ENCODE measurements at regions not wholly inside any gene's neighbourhood (a gene's known extent, or its start where the extent isn't known, plus 50 kb on each side); places are given as distances from the start of the nearest gene placed in this dataset.
"Not testable (repeated sequence)": the region's sequence is repeated elsewhere in the genome, so short reads cannot be mapped to it uniquely, and the experiment has no call there.

- peaks cover 8% of the 10 kb centered on the region for H3K4me1 ChIP-seq (ENCODE audit: control insufficient read depth, low read depth, low read length)
- H3K27ac ChIP-seq (ENCODE audit: low read length) = no peak overlapping the region
- no peak overlapping the region for H3K9ac ChIP-seq (ENCODE audit: low read length)
- no peaks in the 10 kb centered on the region for H3K27me3 ChIP-seq (ENCODE audit: control insufficient read depth, insufficient read depth, low read length)
- no peak overlapping the region for H3K4me3 ChIP-seq (ENCODE audit: low read length)
- no peaks in the 10 kb centered on the region for H3K36me3 ChIP-seq (ENCODE audit: control insufficient read depth, low read depth, low read length)
- H3K9me3 ChIP-seq (ENCODE audit: control insufficient read depth, low read depth, low read length) = no peaks in the 10 kb centered on the region
These were observed 124.7 kb upstream of the SPATS2L start for GRCh38 chr2:200181755-200182154.

- no peak overlapping the region for H3K9ac ChIP-seq (ENCODE audit: low read length)
- peaks cover 8% of the 10 kb centered on the region for H3K4me1 ChIP-seq (ENCODE audit: control insufficient read depth, low read depth, low read length)
- no peaks in the 10 kb centered on the region for H3K36me3 ChIP-seq (ENCODE audit: control insufficient read depth, low read depth, low read length)
These were observed 121.5 kb upstream of the SPATS2L start for GRCh38 chr2:200184748-200185627.

GRCh38 chr2:200185628-200186000 is 120.9 kb upstream of the SPATS2L start:
- H3K9ac ChIP-seq (ENCODE audit: low read length) = no peak overlapping the region
- no peaks in the 10 kb centered on the region for H3K36me3 ChIP-seq (ENCODE audit: control insufficient read depth, low read depth, low read length)
- H3K4me3 ChIP-seq (ENCODE audit: low read length) = no peak overlapping the region
- no peaks in the 10 kb centered on the region for H3K9me3 ChIP-seq (ENCODE audit: control insufficient read depth, low read depth, low read length)
- H3K4me1 ChIP-seq (ENCODE audit: control insufficient read depth, low read depth, low read length) = peaks cover 8% of the 10 kb centered on the region
- no peak overlapping the region for H3K27ac ChIP-seq (ENCODE audit: low read length)
- H3K27me3 ChIP-seq (ENCODE audit: control insufficient read depth, insufficient read depth, low read length) = no peaks in the 10 kb centered on the region

More at GRCh38 chr2:200184748-200185627, 121.5 kb upstream of the SPATS2L start:
- Histone ChIP-seq H3K27ac (ENCODE audit: low read length) (no peak overlapping the region), H3K27me3 (ENCODE audit: control insufficient read depth, insufficient read depth, low read length) (no peaks in the 10 kb centered on the region), H3K9me3 (ENCODE audit: control insufficient read depth, low read depth, low read length) (no peaks in the 10 kb centered on the region), H3K4me3 (ENCODE audit: low read length) (no peak overlapping the region)

GRCh38 chr2:200186002-200186401 is 120.5 kb upstream of the SPATS2L start:
- Histone ChIP-seq H3K4me1 (ENCODE audit: control insufficient read depth, low read depth, low read length) (peaks cover 8% of the 10 kb centered on the region), H3K9me3 (ENCODE audit: control insufficient read depth, low read depth, low read length) (no peaks in the 10 kb centered on the region), H3K27me3 (ENCODE audit: control insufficient read depth, insufficient read depth, low read length) (no peaks in the 10 kb centered on the region), H3K9ac (ENCODE audit: low read length) (no peak overlapping the region), H3K4me3 (ENCODE audit: low read length) (no peak overlapping the region), H3K27ac (ENCODE audit: low read length) (no peak overlapping the region), H3K36me3 (ENCODE audit: control insufficient read depth, low read depth, low read length) (no peaks in the 10 kb centered on the region)

GRCh38 chr2:200188876-200189275 is 117.6 kb upstream of the SPATS2L start:
- H3K9me3 ChIP-seq (ENCODE audit: control insufficient read depth, low read depth, low read length) = no peaks in the 10 kb centered on the region
- no peak overlapping the region for H3K4me3 ChIP-seq (ENCODE audit: low read length)
- H3K4me1 ChIP-seq (ENCODE audit: control insufficient read depth, low read depth, low read length) = peaks cover 8% of the 10 kb centered on the region
- no peaks in the 10 kb centered on the region for H3K27me3 ChIP-seq (ENCODE audit: control insufficient read depth, insufficient read depth, low read length)
- H3K36me3 ChIP-seq (ENCODE audit: control insufficient read depth, low read depth, low read length) = no peaks in the 10 kb centered on the region
- no peak overlapping the region for H3K27ac ChIP-seq (ENCODE audit: low read length)
- H3K9ac ChIP-seq (ENCODE audit: low read length) = no peak overlapping the region

- no peak overlapping the region for H3K9ac ChIP-seq (ENCODE audit: low read length)
- no peaks in the 10 kb centered on the region for H3K9me3 ChIP-seq (ENCODE audit: control insufficient read depth, low read depth, low read length)
- peaks cover 7% of the 10 kb centered on the region for H3K4me1 ChIP-seq (ENCODE audit: control insufficient read depth, low read depth, low read length)
- H3K27me3 ChIP-seq (ENCODE audit: control insufficient read depth, insufficient read depth, low read length) = no peaks in the 10 kb centered on the region
- no peak overlapping the region for H3K4me3 ChIP-seq (ENCODE audit: low read length)
- no peak overlapping the region for H3K27ac ChIP-seq (ENCODE audit: low read length)
- no peaks in the 10 kb centered on the region for H3K36me3 ChIP-seq (ENCODE audit: control insufficient read depth, low read depth, low read length)
These were observed 116.5 kb upstream of the SPATS2L start for GRCh38 chr2:200189964-200190363.

GRCh38 chr2:200193331-200193730 is 113.2 kb upstream of the SPATS2L start:
- H3K27me3 ChIP-seq (ENCODE audit: control insufficient read depth, insufficient read depth, low read length) = no peaks in the 10 kb centered on the region
- H3K27ac ChIP-seq (ENCODE audit: low read length) = no peak overlapping the region
- H3K36me3 ChIP-seq (ENCODE audit: control insufficient read depth, low read depth, low read length) = no peaks in the 10 kb centered on the region
- H3K4me3 ChIP-seq (ENCODE audit: low read length) = no peak overlapping the region
- no peaks in the 10 kb centered on the region for H3K9me3 ChIP-seq (ENCODE audit: control insufficient read depth, low read depth, low read length)
- H3K4me1 ChIP-seq (ENCODE audit: control insufficient read depth, low read depth, low read length) = no peaks in the 10 kb centered on the region
- H3K9ac ChIP-seq (ENCODE audit: low read length) = no peak overlapping the region

- no peak overlapping the region for H3K27ac ChIP-seq (ENCODE audit: low read length)
- no peaks in the 10 kb centered on the region for H3K9me3 ChIP-seq (ENCODE audit: control insufficient read depth, low read depth, low read length)
- no peaks in the 10 kb centered on the region for H3K27me3 ChIP-seq (ENCODE audit: control insufficient read depth, insufficient read depth, low read length)
- H3K9ac ChIP-seq (ENCODE audit: low read length) = no peak overlapping the region
- H3K36me3 ChIP-seq (ENCODE audit: control insufficient read depth, low read depth, low read length) = no peaks in the 10 kb centered on the region
- H3K4me3 ChIP-seq (ENCODE audit: low read length) = no peak overlapping the region
- H3K4me1 ChIP-seq (ENCODE audit: control insufficient read depth, low read depth, low read length) = no peaks in the 10 kb centered on the region
These were observed 112.7 kb upstream of the SPATS2L start for GRCh38 chr2:200193791-200194190.

- Histone ChIP-seq H3K9me3 (ENCODE audit: control insufficient read depth, low read depth, low read length) (no peaks in the 10 kb centered on the region), H3K27ac (ENCODE audit: low read length) (no peak overlapping the region), H3K27me3 (ENCODE audit: control insufficient read depth, insufficient read depth, low read length) (no peaks in the 10 kb centered on the region), H3K9ac (ENCODE audit: low read length) (no peak overlapping the region), H3K4me3 (ENCODE audit: low read length) (no peak overlapping the region), H3K36me3 (ENCODE audit: control insufficient read depth, low read depth, low read length) (no peaks in the 10 kb centered on the region), H3K4me1 (ENCODE audit: control insufficient read depth, low read depth, low read length) (peaks cover 2% of the 10 kb centered on the region)
These were observed 111.7 kb upstream of the SPATS2L start for GRCh38 chr2:200194746-200195145.

- Histone ChIP-seq H3K9ac (ENCODE audit: low read length) (no peak overlapping the region), H3K27ac (ENCODE audit: low read length) (no peak overlapping the region), H3K4me3 (ENCODE audit: low read length) (no peak overlapping the region), H3K9me3 (ENCODE audit: control insufficient read depth, low read depth, low read length) (no peaks in the 10 kb centered on the region), H3K36me3 (ENCODE audit: control insufficient read depth, low read depth, low read length) (no peaks in the 10 kb centered on the region), H3K27me3 (ENCODE audit: control insufficient read depth, insufficient read depth, low read length) (no peaks in the 10 kb centered on the region), H3K4me1 (ENCODE audit: control insufficient read depth, low read depth, low read length) (peaks cover 33% of the 10 kb centered on the region)
These were observed 107.5 kb upstream of the SPATS2L start for GRCh38 chr2:200199005-200199404.

- no peak overlapping the region for H3K4me3 ChIP-seq (ENCODE audit: low read length)
- H3K27me3 ChIP-seq (ENCODE audit: control insufficient read depth, insufficient read depth, low read length) = no peaks in the 10 kb centered on the region
- no peak overlapping the region for H3K9ac ChIP-seq (ENCODE audit: low read length)
- peaks cover 33% of the 10 kb centered on the region for H3K4me1 ChIP-seq (ENCODE audit: control insufficient read depth, low read depth, low read length)
- H3K27ac ChIP-seq (ENCODE audit: low read length) = no peak overlapping the region
- H3K36me3 ChIP-seq (ENCODE audit: control insufficient read depth, low read depth, low read length) = no peaks in the 10 kb centered on the region
- no peaks in the 10 kb centered on the region for H3K9me3 ChIP-seq (ENCODE audit: control insufficient read depth, low read depth, low read length)
These were observed 106.8 kb upstream of the SPATS2L start for GRCh38 chr2:200199576-200200263.

- H3K9me3 ChIP-seq (ENCODE audit: control insufficient read depth, low read depth, low read length); H3K36me3 ChIP-seq (ENCODE audit: control insufficient read depth, low read depth, low read length); H3K27me3 ChIP-seq (ENCODE audit: control insufficient read depth, insufficient read depth, low read length): not testable (repeated sequence)
- peaks cover 33% of the 10 kb centered on the region for H3K4me1 ChIP-seq (ENCODE audit: control insufficient read depth, low read depth, low read length)
- H3K4me3 ChIP-seq (ENCODE audit: low read length) = peak overlapping the region; percentile 37
- peak overlapping the region; percentile 45 for H3K9ac ChIP-seq (ENCODE audit: low read length)
- H3K27ac ChIP-seq (ENCODE audit: low read length) = peak overlapping the region; percentile 83
These were observed 104.7 kb upstream of the SPATS2L start for GRCh38 chr2:200201839-200202238.
